GM18520 (cell line): ENCODE measurements at regions not wholly inside any gene's neighbourhood (a gene's known extent, or its start where the extent isn't known, plus 50 kb on each side); places are given as distances from the start of the nearest gene placed in this dataset.

Source experiments
- ATAC-seq: cut with Tn5 transposase; IDR thresholded peaks from one replicate; pipeline ENCODE4 v1.9.1; 2021; ENCODE audit not compliant: unreplicated experiment

DNA sequence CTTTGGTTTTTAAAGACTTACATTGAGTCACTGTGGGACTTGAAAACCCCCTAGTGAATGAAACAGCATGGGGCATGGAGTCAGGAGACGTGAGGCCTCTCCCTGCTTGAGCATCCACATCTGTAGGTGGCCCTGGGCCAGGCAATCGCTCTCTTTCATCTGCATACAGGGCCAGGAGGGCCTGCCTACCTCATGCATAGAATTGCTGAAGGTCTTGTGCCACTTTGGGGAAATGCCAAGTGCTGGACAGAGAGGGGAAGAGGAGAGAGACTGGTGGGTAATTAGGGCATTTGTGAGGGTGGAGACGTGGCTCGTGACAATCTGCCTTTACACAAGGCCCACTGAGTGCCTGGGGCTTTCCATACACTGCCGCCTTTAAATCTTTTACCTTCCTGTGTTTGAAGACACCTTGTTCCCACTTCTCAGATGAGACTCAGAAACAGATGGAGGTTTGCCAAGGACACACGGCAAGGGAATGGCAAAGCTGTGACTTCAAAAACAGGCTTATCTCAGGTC lies 322.2 kb upstream of the HS6ST1 start:
- ATAC-seq: no peak

DNA sequence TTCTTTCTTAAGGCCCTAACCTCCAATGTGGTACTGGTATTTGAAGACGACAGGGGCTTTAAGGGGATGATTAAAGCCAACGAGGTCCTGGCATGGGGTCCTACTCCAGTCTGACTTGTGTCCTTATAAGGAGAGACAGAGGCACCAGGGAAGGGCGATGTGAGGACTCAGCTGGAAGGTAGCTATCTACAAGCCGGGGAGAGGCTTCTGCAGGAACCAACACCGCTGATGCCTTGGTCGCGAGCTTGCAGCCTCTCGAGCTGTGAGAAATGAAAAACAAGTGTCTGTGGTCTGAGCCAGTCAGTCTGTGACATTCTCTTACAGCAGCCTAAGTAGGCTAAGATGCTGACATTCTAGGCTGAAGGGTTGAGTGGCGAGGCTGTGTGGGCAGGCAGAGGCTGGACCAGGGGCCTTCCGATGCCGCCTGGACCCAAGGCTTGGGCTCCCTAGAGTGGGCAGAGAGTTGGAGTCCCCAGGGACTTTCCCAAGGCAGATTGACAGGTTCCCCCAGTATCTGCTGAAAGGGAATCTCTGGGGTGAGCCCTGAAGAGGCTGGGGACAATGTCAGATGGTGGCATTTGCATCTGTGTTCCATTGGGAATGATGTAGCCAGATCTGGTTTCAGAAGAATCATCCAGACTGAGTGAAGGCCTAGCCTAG lies 322.9 kb upstream of the HS6ST1 start:
- no peak for ATAC-seq

DNA sequence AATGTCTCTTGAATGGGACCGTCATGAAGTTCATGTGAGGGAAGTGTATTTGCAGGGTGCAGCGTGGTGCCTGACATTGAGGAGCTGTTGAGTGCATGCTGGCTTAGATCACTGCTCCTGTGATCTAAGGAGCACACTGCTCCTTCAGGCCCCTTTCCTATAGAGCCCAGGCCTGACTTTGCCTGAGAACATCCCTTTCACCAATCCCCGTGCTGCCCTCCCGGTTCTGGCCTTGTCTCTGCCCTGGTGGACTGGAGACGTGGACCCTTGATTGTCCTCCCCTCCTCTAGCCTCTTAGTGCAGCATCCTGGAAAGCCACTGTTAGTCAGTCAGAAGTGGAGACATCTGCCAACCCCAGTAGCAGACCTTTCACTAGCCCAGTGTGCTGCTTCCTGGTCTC lies 323.6 kb upstream of the HS6ST1 start:
- ATAC-seq: no peak

DNA sequence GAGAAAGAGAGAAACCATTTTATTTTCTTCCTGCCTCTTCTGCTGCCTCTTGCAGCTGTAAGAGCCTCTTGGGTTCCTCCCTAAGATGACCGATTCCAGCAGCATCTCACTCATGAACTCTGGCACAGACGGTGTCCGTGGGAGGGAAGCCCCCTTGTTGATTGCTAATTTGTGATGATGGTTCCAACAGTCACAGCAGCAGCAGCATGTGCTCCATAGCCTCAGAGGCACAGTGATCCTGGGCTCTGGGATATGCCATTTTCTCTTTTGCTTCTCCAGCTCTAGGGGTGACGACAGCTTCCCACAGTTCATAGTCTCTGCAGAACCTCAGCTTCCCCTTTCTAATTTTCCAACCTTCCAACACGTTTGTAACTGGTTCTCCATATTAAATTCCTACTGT lies 324.2 kb upstream of the HS6ST1 start:
- no peak for ATAC-seq

DNA sequence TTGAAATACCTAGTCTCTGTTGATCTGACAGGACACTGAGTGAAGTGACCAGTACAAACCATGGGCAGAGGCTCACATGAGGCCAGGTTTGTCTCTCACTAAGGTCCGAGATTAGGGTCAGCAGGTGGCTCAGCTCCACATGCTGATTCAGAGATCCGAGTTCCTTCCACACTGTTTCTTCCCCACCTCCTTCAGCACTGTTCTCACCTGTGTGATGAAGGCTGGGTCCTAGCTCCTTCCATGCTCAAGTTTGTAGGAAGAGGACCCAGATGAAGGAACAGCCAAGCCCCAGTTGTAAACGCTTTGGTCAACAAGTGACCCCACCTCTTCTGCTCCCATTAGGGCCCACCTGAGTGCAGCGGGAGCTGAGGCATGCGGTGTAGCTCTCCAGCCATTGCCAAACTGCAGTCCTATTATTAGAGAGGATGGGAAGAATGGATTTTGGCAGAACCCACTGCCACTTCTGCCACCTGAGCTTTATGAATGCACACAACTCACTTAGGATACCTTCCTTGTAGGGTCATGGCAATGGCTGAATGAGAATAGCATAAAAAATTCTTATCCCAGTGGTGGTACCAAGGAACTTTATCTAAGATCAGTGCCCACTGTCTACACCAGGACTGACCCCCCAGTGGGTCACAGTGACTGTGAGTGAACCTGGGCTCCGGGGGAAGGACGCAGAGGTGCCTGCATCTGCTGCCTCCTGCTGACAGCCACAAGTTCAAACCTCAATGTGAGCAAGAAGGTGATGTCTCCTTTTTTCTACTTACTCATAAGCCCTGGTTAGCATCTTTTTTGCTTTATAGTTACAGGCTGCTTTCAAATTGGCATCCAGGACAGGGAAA lies 324.8 kb upstream of the HS6ST1 start:
- ATAC-seq: no peak

DNA sequence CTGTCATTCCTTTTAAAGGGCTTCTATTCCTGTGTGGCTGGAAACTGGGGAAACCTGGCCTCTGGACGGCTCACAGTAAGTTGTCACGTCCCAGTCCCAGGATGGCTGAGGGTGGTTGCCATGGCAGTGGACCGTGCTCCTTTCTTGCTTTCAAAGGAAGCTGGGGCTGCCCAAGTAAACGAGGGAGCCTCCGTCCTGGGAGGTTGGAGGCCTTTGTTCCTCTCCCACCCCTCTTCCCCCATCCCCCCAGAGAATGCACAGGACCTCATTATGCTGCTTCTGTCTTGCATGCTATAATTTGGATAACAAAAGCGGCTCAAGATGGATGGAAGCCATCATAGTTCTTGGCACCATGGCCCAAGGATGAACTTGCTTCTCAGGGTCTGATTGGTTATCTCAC lies 325.5 kb upstream of the HS6ST1 start:
- no peak for ATAC-seq

DNA sequence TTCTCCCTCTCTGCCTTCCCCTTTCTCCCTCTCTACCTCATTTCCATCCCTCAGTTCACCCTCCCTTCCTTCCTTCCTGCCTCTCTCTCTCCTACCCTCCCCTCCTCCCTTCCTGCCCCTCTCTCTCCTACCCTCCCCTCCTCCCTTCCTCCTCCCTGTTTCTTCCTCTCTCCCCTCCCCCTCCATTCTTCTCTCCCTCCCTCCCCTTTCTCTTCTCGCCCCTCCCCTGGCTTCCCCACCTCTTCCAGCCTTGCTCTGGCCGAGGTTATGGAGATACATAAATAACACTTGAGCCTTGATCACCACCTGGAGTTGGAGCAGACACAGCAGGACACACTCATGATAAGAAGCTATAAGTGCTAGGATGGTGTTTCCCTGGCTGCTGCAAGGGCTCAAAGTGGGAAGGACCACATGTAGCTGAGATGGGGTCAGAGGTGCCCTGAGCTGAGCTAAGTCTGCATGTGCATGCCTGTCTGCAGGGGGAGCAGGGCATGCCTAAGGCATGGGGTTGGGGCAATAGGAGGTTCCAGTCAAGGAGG lies 326.1 kb upstream of the HS6ST1 start:
- ATAC-seq: no peak

DNA sequence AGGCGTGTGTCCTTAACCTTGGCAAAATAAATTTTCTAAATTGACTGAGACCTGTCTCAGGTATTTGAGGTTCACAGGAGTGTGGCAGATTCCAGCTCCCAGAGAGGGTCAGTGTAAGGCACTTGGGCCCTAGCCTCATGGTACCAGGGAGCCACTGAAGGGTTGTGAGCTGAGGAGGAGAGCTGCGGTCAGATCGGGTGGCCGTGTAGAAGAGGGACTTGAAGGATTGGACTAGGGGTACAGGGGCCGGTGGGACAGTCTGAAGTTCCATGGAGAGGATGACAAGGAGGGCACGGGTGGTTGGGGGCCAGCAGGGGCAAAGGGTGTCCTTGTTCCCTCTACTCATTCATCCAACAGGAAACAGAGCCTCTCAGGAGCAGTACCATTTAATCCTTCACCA lies 327.0 kb upstream of the HS6ST1 start:
- no peak for ATAC-seq

DNA sequence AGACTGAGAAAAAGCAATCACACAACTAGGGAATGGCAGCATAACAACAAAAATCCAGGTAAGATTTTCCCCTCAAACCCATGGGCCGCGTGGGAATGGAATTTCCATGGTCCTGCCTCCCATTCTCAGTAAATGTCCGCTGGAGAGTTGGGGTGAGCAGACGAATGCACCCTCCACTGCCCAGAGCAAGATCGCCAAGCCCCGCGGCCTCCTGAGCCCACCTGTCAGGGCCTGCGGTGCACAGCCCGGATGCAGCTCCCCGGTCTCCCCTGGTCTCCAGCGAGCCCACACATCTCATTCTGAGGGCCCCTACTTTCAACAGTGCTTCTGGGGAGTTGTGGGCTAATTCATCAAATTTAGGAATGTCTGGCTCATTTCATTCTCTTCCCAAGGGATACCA lies 327.4 kb upstream of the HS6ST1 start:
- no peak for ATAC-seq

DNA sequence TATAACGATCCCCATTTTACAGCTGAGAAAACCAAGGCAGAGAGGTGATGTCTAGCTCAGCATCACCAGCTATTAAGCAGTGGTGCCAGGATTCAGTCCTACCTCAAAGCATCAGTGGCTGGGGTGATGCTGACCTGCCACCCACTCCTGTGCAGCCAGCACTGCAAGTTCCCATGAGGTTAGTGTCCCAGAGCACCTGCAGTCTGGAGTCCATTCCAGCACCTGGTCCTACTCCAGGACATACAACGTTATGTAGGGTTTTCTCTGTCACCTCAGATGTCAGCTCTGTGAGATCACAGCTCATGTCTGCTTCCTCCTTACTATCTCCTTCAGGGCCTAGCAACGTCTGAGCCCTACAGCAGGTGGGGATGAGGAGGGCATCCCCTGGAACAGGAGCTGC lies 328.0 kb upstream of the HS6ST1 start:
- no peak for ATAC-seq

DNA sequence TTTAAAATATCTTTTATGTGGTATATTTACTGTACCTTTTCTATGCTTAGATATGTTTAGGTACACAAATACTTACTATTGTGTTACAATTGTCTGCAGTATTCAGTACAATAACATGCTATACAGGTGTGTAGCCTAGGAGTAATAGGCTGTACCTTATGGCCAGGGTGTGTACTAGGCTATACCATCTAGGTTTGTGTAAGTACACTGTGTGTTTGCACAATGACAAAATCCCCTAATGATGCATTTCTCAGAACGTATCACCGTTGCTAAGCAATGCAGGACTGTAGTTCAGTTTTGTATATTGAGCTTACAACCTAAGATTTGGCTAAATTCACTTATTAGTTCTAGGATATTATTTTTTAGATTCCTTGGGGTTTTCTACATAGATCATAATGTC lies 332.3 kb upstream of the HS6ST1 start:
- no peak for ATAC-seq

DNA sequence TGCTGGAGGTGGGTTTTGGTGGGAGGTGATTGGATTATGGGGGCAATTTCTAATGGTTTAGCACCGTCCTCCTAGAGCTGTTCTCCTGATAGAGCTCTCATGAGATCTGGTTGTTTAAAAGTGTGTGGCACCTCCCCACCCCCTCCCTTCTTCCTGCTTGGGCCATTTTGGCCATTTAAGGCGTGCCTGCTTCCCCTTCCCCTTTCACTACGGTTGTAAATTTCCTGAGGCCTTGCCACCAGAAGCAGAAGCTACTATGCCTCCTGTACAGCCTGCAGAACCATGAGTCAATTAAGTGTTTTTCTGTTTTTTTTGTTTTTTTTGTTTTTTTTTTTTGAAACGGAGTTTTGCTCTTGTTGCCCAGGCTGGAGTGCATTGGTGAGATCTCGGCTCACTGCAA lies 335.7 kb upstream of the HS6ST1 start:
- no peak for ATAC-seq

DNA sequence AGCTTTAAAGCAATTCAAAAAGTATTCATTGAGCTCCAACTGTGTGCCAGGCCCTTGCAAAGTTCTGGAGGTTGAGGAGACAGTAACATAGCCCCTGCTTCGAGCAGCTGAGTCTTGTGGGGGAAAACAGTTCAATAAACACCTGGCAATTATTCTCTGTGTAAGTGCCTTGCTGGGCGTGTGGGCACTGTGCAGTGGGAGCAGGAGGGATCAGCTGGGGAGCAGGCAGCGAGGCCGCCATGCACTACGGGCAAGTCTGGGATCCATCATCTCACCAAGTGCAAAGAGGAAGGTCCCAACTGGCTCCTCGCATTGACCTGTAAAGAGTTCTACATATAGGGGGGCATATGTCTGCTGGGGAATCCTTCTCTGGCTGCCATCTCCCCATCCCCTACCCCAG lies 342.2 kb upstream of the HS6ST1 start:
- ATAC-seq: no peak

DNA sequence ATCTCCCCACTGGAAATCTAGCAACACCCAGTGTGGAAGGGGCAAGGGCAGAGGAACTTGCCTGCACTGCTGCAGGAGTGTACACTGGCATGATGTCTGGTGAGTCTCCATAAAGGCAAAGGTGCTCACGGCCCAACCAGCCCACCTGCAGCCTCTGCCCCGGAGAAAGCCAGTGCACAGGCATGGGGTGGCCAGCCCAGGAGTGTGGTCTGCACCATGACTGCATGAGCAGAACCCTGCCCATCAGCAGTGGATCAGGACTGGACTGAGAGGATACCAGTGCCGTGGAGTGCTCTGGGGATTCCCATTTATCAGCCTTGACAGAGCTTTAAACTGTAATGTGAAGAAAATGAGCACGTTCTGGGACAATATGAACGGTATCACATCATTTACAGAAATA lies 342.6 kb upstream of the HS6ST1 start:
- no peak for ATAC-seq

DNA sequence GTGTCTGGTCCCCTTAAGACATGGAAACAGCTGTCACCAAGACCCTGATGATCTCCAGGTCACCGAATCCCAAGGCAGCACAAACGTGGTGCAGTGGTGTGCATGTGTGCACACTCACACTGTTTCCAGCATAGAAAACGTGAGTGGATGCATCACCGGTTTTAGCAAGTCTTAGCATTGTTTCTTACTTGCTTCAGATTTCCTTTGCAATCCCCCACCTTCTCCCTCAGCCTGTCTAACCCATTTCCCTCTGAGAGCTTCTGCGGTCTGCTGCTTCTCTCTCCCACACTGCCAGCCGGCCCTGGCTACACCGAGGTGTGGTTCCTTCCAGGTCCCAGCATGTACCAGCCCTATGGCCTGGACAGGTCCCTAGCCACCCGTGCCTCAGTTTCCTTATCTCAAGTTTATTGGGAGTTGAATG lies 343.4 kb upstream of the HS6ST1 start:
- no peak for ATAC-seq

DNA sequence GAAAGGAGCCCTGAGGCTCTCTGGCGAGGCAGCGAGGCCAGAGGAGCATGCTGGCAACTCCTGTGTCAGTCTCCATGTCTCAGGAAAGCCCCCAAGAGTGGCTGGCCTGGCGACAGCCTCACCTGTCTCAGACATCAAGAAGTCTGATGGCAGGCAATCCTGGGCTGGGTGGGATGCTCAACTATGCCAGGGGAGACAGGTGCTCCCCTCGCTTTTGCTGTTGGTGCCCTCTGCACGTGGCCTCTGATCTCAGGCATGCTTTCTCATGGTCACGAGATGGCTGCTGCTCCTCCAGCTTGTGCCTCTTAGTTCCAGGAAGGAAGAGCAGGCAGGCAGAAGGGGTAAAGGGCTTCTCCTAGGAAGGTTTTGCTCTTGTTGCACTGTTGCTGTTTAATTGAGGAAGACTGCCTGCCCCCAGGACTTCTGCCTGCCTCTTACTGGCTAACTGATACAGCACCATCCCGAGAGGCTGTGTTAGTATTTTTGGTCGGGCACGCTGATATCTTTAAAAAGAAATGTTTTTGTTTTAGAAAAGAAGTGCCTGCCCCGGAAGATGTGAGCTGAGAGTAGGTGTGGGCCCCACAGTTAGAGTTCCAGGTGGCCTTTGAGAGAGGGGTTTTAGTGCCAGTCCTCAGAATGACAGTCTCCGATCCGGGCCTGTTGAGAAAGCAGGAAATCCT lies 344.8 kb upstream of the HS6ST1 start:
- no peak for ATAC-seq

DNA sequence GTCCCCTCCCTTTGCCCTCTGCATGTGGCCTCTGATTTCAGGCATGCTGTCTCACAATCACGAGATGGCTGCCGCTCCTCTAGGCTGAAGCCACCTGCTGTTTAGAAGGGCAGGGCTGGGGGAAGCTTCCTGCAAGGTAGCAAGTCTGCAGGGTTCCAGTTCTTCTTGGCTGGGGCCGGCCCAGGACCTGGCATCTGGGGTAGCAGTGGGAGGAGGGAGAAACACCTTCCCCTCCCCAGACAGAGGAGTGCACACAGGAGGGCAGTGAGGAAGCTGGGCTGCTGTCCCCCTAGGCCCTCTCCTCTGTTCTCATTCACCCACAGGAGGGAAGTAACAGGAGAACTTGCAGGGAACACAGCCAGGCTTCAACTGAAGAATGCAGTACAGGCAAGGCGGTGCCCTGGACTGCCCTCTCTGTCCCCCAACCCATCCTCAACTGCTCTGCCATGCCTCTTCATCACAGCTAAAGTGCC lies 345.9 kb upstream of the HS6ST1 start:
- no peak for ATAC-seq

DNA sequence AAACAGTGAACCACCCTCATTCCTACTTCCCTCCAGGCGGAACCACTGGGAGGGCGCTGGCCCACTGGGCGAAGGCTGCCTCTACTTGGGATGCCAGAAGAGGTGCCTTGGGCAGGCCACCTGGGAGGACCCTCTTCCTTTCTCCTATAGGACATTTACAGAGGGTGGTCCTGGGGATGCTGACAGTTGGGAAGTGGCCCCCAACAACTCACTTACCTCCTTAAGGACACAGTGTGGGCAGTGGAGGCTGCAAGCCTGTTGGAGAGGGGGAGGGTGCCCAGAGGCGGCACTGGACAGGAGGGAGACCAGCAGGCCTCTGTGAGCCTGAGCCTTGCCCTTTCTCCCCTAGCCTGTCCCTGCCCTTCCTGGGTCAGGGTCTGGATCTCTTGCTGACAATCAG lies 346.4 kb upstream of the HS6ST1 start:
- no peak for ATAC-seq

DNA sequence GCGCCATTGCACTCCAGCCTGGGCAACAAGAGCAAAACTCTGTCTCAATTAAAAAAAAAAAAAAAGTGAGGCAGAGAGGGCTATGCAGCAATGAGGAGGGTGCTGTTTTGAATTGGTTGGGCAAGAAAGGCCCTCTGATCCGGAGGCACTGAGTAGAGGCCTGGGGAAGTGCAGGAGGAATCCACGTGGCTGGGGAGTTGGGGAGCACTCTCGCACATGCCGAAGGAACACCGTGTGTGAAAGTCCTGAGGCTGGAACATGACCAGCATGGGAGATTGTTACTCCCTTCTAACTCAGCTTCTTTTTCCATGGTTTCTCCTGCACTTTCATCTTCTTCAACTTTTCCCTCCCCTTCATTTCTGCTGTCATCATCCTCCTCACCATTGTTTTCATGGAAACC lies 347.9 kb upstream of the HS6ST1 start:
- ATAC-seq: no peak

DNA sequence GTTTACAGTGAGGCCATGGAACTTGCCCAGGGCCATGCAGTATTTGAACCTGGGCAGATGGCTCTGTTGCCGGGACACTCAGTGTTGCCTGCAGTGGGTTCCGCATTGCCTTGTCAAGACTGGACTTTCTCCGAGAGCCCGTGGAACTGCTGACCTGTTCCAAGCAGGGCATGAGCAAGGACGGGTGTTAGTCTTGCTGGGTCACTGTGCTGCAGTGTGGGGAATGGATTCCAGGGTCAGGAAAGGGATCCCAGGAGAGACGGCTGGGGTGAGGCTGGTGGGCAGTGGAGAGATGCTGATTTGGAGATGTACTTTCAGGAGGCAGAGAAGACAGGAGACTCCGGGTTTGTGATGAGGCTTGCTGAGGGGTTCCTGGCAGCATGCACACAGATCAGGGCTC lies 348.7 kb upstream of the HS6ST1 start:
- no peak for ATAC-seq

DNA sequence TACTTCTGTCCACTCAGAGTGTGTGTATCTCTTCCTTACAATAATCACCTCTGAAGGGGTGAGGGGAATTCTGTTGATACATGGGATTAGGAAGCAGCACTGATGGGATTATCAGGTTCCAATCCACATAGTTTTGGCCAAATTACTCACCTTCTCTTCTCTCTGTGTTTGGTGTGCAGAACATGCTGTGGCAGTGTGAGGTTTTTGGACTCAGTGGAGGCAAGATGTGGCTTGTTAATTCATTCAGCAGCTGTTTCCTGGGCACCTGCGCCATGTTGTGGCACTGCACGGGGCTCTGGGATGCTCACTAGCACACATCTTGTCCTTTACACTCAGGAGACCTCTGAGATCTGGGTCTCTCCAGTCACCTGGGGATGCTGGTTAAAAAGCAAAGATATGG lies 350.3 kb upstream of the HS6ST1 start:
- no peak for ATAC-seq

DNA sequence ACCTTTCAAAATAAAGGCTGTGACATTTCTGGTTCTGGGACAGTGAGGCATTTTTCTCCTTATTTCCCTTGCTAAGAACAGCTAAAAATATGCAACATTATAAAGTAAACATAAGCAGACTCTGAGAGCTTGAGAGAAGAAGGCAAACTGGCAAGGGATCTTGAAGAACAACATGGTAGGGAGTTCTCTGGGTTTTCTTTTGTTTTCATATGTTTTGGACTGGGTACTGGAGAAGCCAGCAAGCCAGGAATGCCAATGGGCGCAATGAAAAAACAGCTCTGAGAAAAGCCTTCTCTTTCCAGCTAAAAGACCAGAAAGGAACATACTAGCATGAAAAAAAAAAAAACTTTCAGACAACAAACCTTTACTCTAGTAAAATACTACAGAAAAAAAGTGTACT lies 351.4 kb upstream of the HS6ST1 start:
- no peak for ATAC-seq
